ENCODE measurements at regions not wholly inside any gene's neighbourhood (a gene's known extent, or its start where the extent isn't known, plus 50 kb on each side); places are given as distances from the start of the nearest gene placed in this dataset.

DNA sequence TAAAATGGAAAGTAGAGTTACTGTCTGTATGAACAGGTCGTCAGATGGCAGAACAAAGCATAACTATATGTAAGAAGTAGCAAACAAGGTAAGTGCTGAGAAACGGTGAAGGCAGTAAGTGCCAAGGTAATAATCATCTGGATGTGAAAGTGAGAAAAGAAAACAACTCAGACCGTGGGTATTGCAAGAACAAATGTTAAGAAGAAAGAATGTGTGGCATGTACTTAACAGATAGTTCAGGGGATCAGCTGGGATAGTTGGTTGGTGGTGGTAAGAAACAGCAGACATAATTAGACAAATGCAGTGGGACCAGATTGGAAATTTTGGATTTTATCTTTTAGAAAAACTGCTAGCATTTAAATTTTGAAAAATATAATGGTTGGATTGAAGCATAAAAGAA is 375.8 kb upstream of the NXPH2 start:
- no peak for DNase-seq

DNA sequence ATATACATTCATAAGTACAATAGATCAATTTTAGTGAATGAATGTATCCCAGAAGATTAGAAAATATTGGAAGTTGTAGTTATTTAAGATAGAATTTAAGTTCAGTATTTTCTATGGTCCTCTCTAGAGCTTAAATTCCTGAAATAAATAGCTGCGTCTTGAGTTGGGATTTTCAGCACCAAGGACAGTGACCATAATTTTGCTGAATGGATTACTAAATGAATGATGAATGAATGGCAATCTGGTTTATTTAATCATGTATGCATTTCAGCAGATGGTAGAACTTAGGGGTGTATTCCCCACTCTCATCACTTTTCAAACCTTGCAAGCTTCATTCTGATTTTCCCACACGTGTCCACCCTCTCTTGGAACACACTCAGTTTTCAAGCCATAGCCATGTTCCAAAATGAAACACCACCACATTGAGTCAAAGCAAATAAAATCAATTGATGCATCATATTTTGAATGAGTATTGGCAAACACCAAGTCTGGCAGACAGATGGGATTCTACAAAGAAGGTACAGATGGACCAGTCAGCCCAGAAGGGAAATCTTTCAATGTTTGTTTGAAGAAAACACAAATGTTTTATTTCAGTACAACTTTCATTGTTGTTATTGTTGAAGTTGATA is 362.2 kb upstream of the NXPH2 start:
- intact Hi-C loops (cut with DNase I; ENCODE audit: low total_unique reads) = no loop called here
- no peak for DNase-seq

More for the DNA sequence above, 375.8 kb upstream of the NXPH2 start:
- Histone ChIP-seq H3K27ac (no peak overlapping the region), H3K4me1 (no peaks in the 10 kb centered on the region), H3K27me3 (no peaks in the 10 kb centered on the region), H3K4me3 (no peak overlapping the region), H3K9me3 (no peaks in the 10 kb centered on the region), H3K36me3 (ENCODE audit: low read depth, missing control alignments) (no peaks in the 10 kb centered on the region)
- intact Hi-C loops (cut with DNase I; ENCODE audit: low total_unique reads) = no loop called here
- TF ChIP-seq POLR2A (IDR thresholded peaks at IDR 0.05) = no peak
- TF ChIP-seq, protein P1, sequence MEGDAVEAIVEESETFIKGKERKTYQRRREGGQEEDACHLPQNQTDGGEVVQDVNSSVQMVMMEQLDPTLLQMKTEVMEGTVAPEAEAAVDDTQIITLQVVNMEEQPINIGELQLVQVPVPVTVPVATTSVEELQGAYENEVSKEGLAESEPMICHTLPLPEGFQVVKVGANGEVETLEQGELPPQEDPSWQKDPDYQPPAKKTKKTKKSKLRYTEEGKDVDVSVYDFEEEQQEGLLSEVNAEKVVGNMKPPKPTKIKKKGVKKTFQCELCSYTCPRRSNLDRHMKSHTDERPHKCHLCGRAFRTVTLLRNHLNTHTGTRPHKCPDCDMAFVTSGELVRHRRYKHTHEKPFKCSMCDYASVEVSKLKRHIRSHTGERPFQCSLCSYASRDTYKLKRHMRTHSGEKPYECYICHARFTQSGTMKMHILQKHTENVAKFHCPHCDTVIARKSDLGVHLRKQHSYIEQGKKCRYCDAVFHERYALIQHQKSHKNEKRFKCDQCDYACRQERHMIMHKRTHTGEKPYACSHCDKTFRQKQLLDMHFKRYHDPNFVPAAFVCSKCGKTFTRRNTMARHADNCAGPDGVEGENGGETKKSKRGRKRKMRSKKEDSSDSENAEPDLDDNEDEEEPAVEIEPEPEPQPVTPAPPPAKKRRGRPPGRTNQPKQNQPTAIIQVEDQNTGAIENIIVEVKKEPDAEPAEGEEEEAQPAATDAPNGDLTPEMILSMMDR (IDR thresholded peaks at IDR 0.05) = no peak
- WGBS, 2 donors = 30 to 39% methylated on average over 3 of the region's 3 CpGs

GRCh38 chr2:139124271-139124670 is 344.1 kb upstream of the NXPH2 start:
- Histone ChIP-seq H3K4me3 (no peak overlapping the region), H3K36me3 (ENCODE audit: low read depth, missing control alignments) (no peaks in the 10 kb centered on the region), H3K4me1 (no peaks in the 10 kb centered on the region), H3K27me3 (no peaks in the 10 kb centered on the region), H3K9me3 (no peaks in the 10 kb centered on the region), H3K27ac (no peak overlapping the region)
- intact Hi-C loops (cut with DNase I; ENCODE audit: low total_unique reads) = no loop called here
- TF ChIP-seq, protein P1 (IDR thresholded peaks at IDR 0.05) = no peak
- no peak for TF ChIP-seq POLR2A (IDR thresholded peaks at IDR 0.05)
- no peak for DNase-seq

More for the DNA sequence above, 362.2 kb upstream of the NXPH2 start:
- no peaks in the 10 kb centered on the region for H3K36me3 ChIP-seq (ENCODE audit: low read depth, missing control alignments)
- H3K4me3 ChIP-seq = no peak overlapping the region
- TF ChIP-seq POLR2A (IDR thresholded peaks at IDR 0.05) = no peak
- TF ChIP-seq, protein P1 (IDR thresholded peaks at IDR 0.05) = no peak
- no peaks in the 10 kb centered on the region for H3K4me1 ChIP-seq
- H3K9me3 ChIP-seq = no peaks in the 10 kb centered on the region
- no peaks in the 10 kb centered on the region for H3K27me3 ChIP-seq
- H3K27ac ChIP-seq = no peak overlapping the region
- 26 to 35% methylated on average over 2 of the region's 2 CpGs for WGBS, 2 donors

- 86 to 90% methylated on average over 1 of the region's 1 CpG for WGBS, 2 donors
- Histone ChIP-seq H3K4me1 (no peaks in the 10 kb centered on the region), H3K36me3 (ENCODE audit: low read depth, missing control alignments) (no peaks in the 10 kb centered on the region), H3K27ac (no peak overlapping the region), H3K27me3 (no peaks in the 10 kb centered on the region), H3K9me3 (no peaks in the 10 kb centered on the region), H3K4me3 (no peak overlapping the region)
- intact Hi-C loops (cut with DNase I; ENCODE audit: low total_unique reads) = no loop called here
- TF ChIP-seq POLR2A (IDR thresholded peaks at IDR 0.05) = no peak
- TF ChIP-seq, protein P1 (IDR thresholded peaks at IDR 0.05) = no peak
- no peak for DNase-seq
These were observed 343.6 kb upstream of the NXPH2 start for GRCh38 chr2:139123795-139124194.

DNA sequence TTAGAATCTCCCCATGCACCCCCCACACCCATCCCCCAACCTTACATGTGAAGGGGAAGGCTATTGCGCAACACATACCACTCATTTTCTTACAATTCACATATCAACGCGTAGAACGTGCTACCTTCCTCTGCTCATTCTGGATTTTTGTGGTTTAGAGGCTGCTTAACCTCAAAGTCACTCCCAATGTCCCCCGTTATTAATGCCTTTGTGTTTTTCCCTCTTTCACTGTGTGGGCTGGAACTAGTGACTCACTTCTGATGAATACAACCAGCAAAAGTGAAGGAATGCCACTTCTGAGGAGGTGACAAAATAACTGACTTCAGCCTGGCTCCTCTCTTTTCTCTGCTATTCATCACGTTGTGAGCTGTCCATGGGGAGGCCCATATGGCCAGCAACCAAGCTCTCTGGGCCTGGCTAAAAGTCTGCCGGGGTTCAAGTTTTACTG is 342.5 kb upstream of the NXPH2 start:
- Histone ChIP-seq H3K4me3 (no peak overlapping the region), H3K4me1 (no peaks in the 10 kb centered on the region), H3K27ac (no peak overlapping the region), H3K36me3 (ENCODE audit: low read depth, missing control alignments) (no peaks in the 10 kb centered on the region), H3K27me3 (no peaks in the 10 kb centered on the region), H3K9me3 (no peaks in the 10 kb centered on the region)
- TF ChIP-seq, protein P1 (IDR thresholded peaks at IDR 0.05) = no peak
- no peak for TF ChIP-seq POLR2A (IDR thresholded peaks at IDR 0.05)
- DNase-seq = no peak
- intact Hi-C loops (cut with DNase I; ENCODE audit: low total_unique reads) = no loop called here
- 74 to 79% methylated on average over 7 of the region's 7 CpGs for WGBS, 2 donors

Data from testis (tissue), 2 donors.